GM12864 (cell line): ENCODE measurements at regions not wholly inside any gene's neighbourhood (a gene's known extent, or its start where the extent isn't known, plus 50 kb on each side); places are given as distances from the start of the nearest gene placed in this dataset.
"Not testable (repeated sequence)": the region's sequence is repeated elsewhere in the genome, so short reads cannot be mapped to it uniquely, and the experiment has no call there.

Experiments
- DNase-seq: peaks from one replicate; pipeline ENCODE4 v3.0.0-alpha.2; 2011; ENCODE audit warnings: low read depth
- H3K4me3 ChIP-seq: 2 replicates; pipeline ENCODE4 v1.5.1; 2011; ENCODE audit warnings: mild to moderate bottlenecking, low read depth, low read length, control low read depth
- CTCF ChIP-seq: IDR thresholded peaks from 2 replicates; pipeline ENCODE4 v1.5.1; 2011; ENCODE audit warnings: low read depth, mild to moderate bottlenecking, moderate library complexity, low read length, control low read depth, inconsistent platforms; ENCODE audit errors: missing control alignments

DNA sequence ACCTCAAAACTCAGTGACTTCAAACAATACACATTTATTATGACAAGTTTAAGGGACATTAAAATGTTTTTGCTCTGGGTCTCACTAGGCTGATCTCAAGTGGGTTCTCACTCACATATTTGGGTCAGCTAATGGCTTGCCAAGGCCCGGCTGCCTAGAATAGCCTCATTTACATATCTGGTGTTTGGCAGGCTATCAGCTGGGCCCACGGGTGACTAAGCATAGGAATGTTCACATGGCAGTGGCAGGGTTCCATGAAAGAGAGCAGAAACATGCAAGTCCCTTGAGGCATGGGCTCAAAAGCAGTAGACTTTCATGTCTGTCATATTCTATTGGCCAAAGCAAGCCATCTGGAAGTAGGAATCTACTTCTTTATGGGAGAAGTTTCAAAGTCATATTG, 492.6 kb downstream of the KCNT2 start:
- no peak overlapping the region for H3K4me3 ChIP-seq
- TF ChIP-seq CTCF: no peak
- no peak for DNase-seq

- no peak for DNase-seq
- no peak for TF ChIP-seq CTCF
- no peak overlapping the region for H3K4me3 ChIP-seq
Measured at GRCh38 chr1:196114193-196114592, 494.0 kb downstream of the KCNT2 start.

DNA sequence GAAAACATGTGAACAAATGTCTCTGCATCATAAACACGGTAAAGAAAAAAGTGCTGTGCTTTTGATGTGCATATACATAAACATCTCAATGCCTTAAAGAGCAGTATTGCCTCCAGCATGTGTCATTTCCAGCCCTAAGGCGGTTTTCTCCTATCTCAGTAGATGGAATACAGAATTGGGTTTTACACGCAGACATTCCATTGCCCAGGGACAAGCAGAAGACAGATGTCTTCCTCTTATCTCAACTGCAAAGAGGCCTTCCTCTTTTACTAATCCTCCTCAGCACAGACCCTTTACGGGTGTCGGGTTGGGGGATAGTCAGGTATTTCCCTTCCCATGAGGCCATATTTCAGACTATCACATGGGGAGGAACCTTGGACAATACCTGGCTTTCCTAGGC, 499.2 kb downstream of the KCNT2 start:
- not testable (repeated sequence) for DNase-seq, H3K4me3 ChIP-seq

- no peak for TF ChIP-seq CTCF
- DNase-seq: no peak
- no peak overlapping the region for H3K4me3 ChIP-seq
Measured at GRCh38 chr1:196105901-196106300, 502.3 kb downstream of the KCNT2 start.

DNA sequence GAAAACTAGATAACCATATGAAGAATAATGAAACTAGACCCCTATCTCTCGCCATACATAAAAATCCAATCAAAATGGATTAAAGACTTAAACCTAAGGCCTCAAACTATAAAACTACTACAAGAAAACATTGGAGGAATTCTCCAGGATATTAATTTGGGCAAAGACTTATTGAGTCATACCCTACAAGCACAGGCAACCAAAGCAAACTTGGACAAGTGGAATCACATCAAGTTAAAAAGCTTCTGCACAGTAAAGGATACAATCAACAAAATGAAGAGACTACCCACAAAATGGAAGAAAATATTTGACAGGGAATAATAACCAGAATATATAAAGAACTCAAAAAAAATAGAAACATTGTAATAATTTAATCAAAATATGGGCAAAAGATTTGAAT, 505.4 kb downstream of the KCNT2 start:
- DNase-seq: no peak
- TF ChIP-seq CTCF: no peak
- no peak overlapping the region for H3K4me3 ChIP-seq

DNA sequence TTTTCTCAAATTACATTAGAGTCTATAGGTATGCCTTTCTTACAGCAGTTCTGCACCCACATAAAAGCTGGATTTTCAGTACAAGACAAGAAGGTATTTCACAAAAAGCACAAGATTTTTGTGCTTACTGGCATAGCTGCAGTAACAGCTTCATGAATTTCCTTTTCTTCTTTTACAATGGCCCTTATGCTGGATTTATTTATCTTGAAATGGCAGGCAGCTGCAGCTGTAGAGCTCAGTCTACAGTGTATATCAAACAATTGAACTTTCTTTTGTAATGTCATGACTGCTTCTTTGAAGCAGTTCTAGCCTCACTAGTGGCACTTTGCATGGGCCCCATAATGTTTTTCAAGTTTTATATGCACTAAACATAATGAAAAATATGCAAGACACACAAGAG, 510.2 kb downstream of the KCNT2 start:
- H3K4me3 ChIP-seq: no peak overlapping the region
- no peak for DNase-seq
- no peak for TF ChIP-seq CTCF

DNA sequence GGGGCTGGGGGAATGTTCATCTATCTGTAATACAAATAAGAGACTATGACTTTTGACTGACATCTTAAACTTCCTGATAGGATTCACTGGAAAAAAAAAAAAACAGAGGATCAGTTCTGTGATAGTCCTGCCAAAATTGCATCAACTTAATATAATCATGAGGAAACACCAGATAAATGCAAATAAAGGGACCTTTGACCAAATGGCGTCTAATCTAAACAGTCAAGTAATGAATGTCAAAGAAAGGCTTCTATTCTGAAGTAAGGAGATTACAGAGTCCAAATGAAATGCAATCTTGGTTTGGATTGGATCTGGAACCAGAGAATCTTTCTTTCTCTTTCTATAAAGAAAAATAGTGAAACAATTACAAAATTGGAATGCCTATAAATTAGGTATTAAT, 513.4 kb downstream of the KCNT2 start:
- H3K4me3 ChIP-seq: no peak overlapping the region
- TF ChIP-seq CTCF: no peak
- DNase-seq: no peak
